IMR-90 (cell line): ENCODE measurements at regions not wholly inside any gene's neighbourhood (a gene's known extent, or its start where the extent isn't known, plus 50 kb on each side); places are given as distances from the start of the nearest gene placed in this dataset.

Source experiments
- ATAC-seq: fragments of 200-7000 bp; cut with Tn5 transposase; 2 replicates; pipeline ENCODE4 v1.9.1; 2020; ENCODE audit warnings: low read depth, mild to moderate bottlenecking, moderate library complexity
- BruUV-seq: library from RNA; stranded (reverse); fragments of 400-500 nt; replicated peaks from 2 replicates; lab custom pipeline; 2021; lab: Mats Ljungman, UMichigan
- CTCF ChIA-PET: fragments of 300-600 bp; formaldehyde crosslinking; extraction: SDS; loops from one replicate; lab custom pipeline; 2021; ENCODE audit warnings: antibody characterized with exemption; lab: Yijun Ruan, JAX
- POLR2A ChIA-PET: fragments of 300-600 bp; sonication (Branson Sonifier 250); formaldehyde crosslinking; loops from one replicate; lab custom pipeline; 2022; ENCODE audit warnings: antibody characterized with exemption; ENCODE audit not compliant: unreplicated experiment; lab: Charles Lee
- DNase-seq: peaks from one replicate; pipeline ENCODE4 v3.0.0; 2013
- H2AFZ ChIP-seq: replicated peaks from 2 replicates; pipeline ENCODE3; 2013; ENCODE audit warnings: low read length, mild to moderate bottlenecking; ENCODE audit not compliant: poor library complexity
- H2AK5ac ChIP-seq: 2 replicates; pipeline ENCODE4 v1.6.1; 2013; ENCODE audit warnings: low read depth, low read length, inconsistent platforms
- H2AK9ac ChIP-seq: replicated peaks from 2 replicates; pipeline ENCODE3; 2013; ENCODE audit warnings: mild to moderate bottlenecking, low read depth, low read length, moderate library complexity; ENCODE audit not compliant: poor library complexity
- H2BK120ac ChIP-seq: 2 replicates; pipeline ENCODE4 v1.6.1; 2013; ENCODE audit warnings: low read depth, low read length, inconsistent platforms
- H2BK15ac ChIP-seq: 3 replicates; pipeline ENCODE4 v1.6.1; 2013; ENCODE audit warnings: low read depth, low read length, inconsistent platforms
- H2BK20ac ChIP-seq: 2 replicates; pipeline ENCODE4 v1.6.1; 2013; ENCODE audit warnings: low read depth, mild to moderate bottlenecking, inconsistent platforms, low read length, moderate library complexity
- H2BK5ac ChIP-seq: 2 replicates; pipeline ENCODE4 v1.6.1; 2013; ENCODE audit warnings: mild to moderate bottlenecking, low read depth, low read length, inconsistent platforms; ENCODE audit not compliant: poor library complexity, severe bottlenecking
- H3K14ac ChIP-seq: replicated peaks from 2 replicates; pipeline ENCODE4 v1.6.1; 2013; ENCODE audit warnings: low read depth, low read length, inconsistent platforms
- H3K18ac ChIP-seq: 2 replicates; pipeline ENCODE4 v1.6.1; 2013; ENCODE audit warnings: low read depth, low read length, control low read depth
- H3K23ac ChIP-seq: 2 replicates; pipeline ENCODE4 v1.6.1; 2013; ENCODE audit warnings: low read depth, low read length, inconsistent platforms
- H3K27ac ChIP-seq: 2 replicates; pipeline ENCODE4 v1.5.1; 2013; ENCODE audit warnings: mild to moderate bottlenecking, control low read depth, low read length; ENCODE audit not compliant: insufficient read depth
- H3K27me3 ChIP-seq: 2 replicates; pipeline ENCODE4 v1.6.1; 2013; ENCODE audit warnings: low read length; ENCODE audit not compliant: control insufficient read depth, insufficient read depth
- H3K36me3 ChIP-seq: 2 replicates; pipeline ENCODE4 v1.6.1; 2013; ENCODE audit warnings: low read length, mixed read lengths; ENCODE audit not compliant: control insufficient read depth, insufficient read depth
- H3K4ac ChIP-seq: 2 replicates; pipeline ENCODE4 v1.6.1; 2013; ENCODE audit warnings: low read depth, low read length, inconsistent platforms
- H3K4me1 ChIP-seq: 2 replicates; pipeline ENCODE4 v1.6.1; 2013; ENCODE audit warnings: low read length, mixed read lengths; ENCODE audit not compliant: control insufficient read depth, insufficient read depth
- H3K4me2 ChIP-seq: 2 replicates; pipeline ENCODE4 v1.6.1; 2013; ENCODE audit warnings: low read depth, mild to moderate bottlenecking, control low read depth, low read length, moderate library complexity
- H3K4me3 ChIP-seq: 2 replicates; pipeline ENCODE4 v1.5.1; 2013; ENCODE audit warnings: low read depth, mild to moderate bottlenecking, control low read depth, low read length, moderate library complexity; ENCODE audit not compliant: insufficient read depth
- H3K56ac ChIP-seq: 2 replicates; pipeline ENCODE4 v1.6.1; 2013; ENCODE audit warnings: low read length, inconsistent platforms; ENCODE audit not compliant: insufficient read depth; ENCODE audit errors: extremely low read depth
- H3K79me1 ChIP-seq, 2 experiments: 2 replicates each; pipeline ENCODE4 v1.6.1; 2013; ENCODE audit warnings: low read length in 2 of 2, inconsistent platforms in 1 of 2, low read depth in 1 of 2
- H3K9ac ChIP-seq: 2 replicates; pipeline ENCODE4 v1.6.1; 2013; ENCODE audit warnings: low read depth, low read length, control low read depth
- H3K9me1 ChIP-seq: 2 replicates; pipeline ENCODE4 v1.6.1; 2013; ENCODE audit warnings: low read length, inconsistent platforms; ENCODE audit not compliant: insufficient read depth
- H3K9me3 ChIP-seq: 2 replicates; pipeline ENCODE4 v1.6.1; 2013; ENCODE audit warnings: low read length; ENCODE audit not compliant: control insufficient read depth, insufficient read depth
- H4K20me1 ChIP-seq: 2 replicates; pipeline ENCODE4 v1.6.1; 2013; ENCODE audit warnings: low read length, inconsistent platforms; ENCODE audit not compliant: insufficient read depth
- H4K5ac ChIP-seq: 2 replicates; pipeline ENCODE4 v1.6.1; 2013; ENCODE audit warnings: mild to moderate bottlenecking, low read depth, low read length, control low read depth
- H4K8ac ChIP-seq, 2 experiments: 2 replicates each; pipeline ENCODE4 v1.6.1; 2013; ENCODE audit warnings: low read depth in 2 of 2, low read length in 2 of 2, control low read depth in 1 of 2, inconsistent platforms in 1 of 2
- H4K91ac ChIP-seq: 2 replicates; pipeline ENCODE4 v1.6.1; 2013; ENCODE audit warnings: low read depth, low read length, inconsistent platforms; ENCODE audit not compliant: insufficient read depth
- MAFK ChIP-seq: IDR thresholded peaks from 2 replicates; pipeline ENCODE4 v1.6.1; 2012; ENCODE audit warnings: low read depth, low read length, improper control_type of control experiment
- MAZ ChIP-seq: IDR thresholded peaks from 2 replicates; pipeline ENCODE4 v1.6.1; 2012; ENCODE audit warnings: low read depth, mild to moderate bottlenecking, low read length, improper control_type of control experiment, moderate library complexity, borderline replicate concordance
- NFE2L2 ChIP-seq: fragments of 150-350 bp; IDR thresholded peaks from 2 replicates; pipeline ENCODE4 v1.6.1; 2016; ENCODE audit warnings: low read depth, mild to moderate bottlenecking, low read length
- RAD21 ChIP-seq: IDR thresholded peaks from 2 replicates; pipeline ENCODE4 v1.6.1; 2012; ENCODE audit warnings: low read length, improper control_type of control experiment
- WGBS, 2 experiments: methylation state at CpG; one replicate each; pipeline versions ENCODE4 v1.1.5 to v1.1.7; 2013; ENCODE audit warnings: missing lambda C conversion rate in 2 of 2; ENCODE audit not compliant: insufficient read length in 1 of 2; ENCODE audit errors: extremely low coverage in 2 of 2; 5-methylcytosine and 5-hydroxymethylcytosine counted together
- dilution Hi-C: fragments of 300-500 bp; cut with HindIII; formaldehyde crosslinking; loops from one replicate; pipeline ENCODE4 v1.14.3; 2018; ENCODE audit warnings: low sequenced_read_pairs; ENCODE audit not compliant: unreplicated experiment
- in situ Hi-C: fragments of 300-500 bp; cut with MboI; formaldehyde crosslinking; loops from 3 replicates; pipeline ENCODE4 v1.14.3; 2019; ENCODE audit warnings: low sequenced_read_pairs, inconsistent platforms, mixed read lengths
- intact Hi-C: fragments of 100-400 bp; cut with micrococcal nuclease; formaldehyde crosslinking; loops from 2 replicates; pipeline ENCODE4 v1.10.0; 2022

GRCh38 chr12:92036061-92036620 lies 109.5 kb downstream of the BTG1 start:
- Histone ChIP-seq H2AK9ac (no peak overlapping the region), H3K14ac (peak overlapping the region; percentile 71; the same call in 1 of the 2 replicates), H2AFZ (no peak overlapping the region), H4K20me1 (no peaks in the 10 kb centered on the region), H3K27ac (no peak overlapping the region), H3K27me3 (no peaks in the 10 kb centered on the region), H4K5ac (peak overlapping the region; percentile 49; the same call in 1 of the 2 replicates), H3K4me1 (peaks cover 4% of the 10 kb centered on the region), H3K4me3 (no peak overlapping the region), H2BK20ac (peak overlapping the region; percentile 27), H3K4ac (peak overlapping the region; percentile 34; the same call in 1 of the 2 replicates), H4K8ac (peak overlapping the region in 1 of 2 experiments; percentile 26; a peak in 1 of 4 replicates), H2BK5ac (no peak overlapping the region), H3K36me3 (no peaks in the 10 kb centered on the region), H2BK15ac (peak overlapping the region; percentile 89; the same call in 2 of the 3 replicates), H3K9me3 (no peaks in the 10 kb centered on the region), H3K23ac (peak overlapping the region; percentile 62; the same call in 1 of the 2 replicates), H2AK5ac (peak overlapping the region; percentile 41; the same call in 1 of the 2 replicates), H3K9me1 (peaks cover 6% of the 10 kb centered on the region; the same call in 1 of the 2 replicates), H3K79me1 (peaks cover 0 to 3% of the 10 kb centered on the region in 2 experiments; a peak in 1 of 4 replicates), H3K56ac (no peak overlapping the region), H3K18ac (peak overlapping the region; percentile 57; the same call in 1 of the 2 replicates), H4K91ac (peak overlapping the region; percentile 75; the same call in 1 of the 2 replicates), H2BK120ac (peak overlapping the region; percentile 74), H3K4me2 (no peak overlapping the region), H3K9ac (no peak overlapping the region)
- CTCF ChIA-PET = no interaction called here
- BruUV-seq = no TSS peak
- POLR2A ChIA-PET = no interaction called here
- 67% methylated on average over 1 of the region's 7 CpGs; no CpG with 5 or more reads in 1 of the 2 experiments for WGBS, 2 experiments
- no peak for DNase-seq
- in situ Hi-C loops (no loop called here), intact Hi-C loops (no loop called here), dilution Hi-C loops (no loop called here)
- ATAC-seq = no peak
- TF ChIP-seq NFE2L2 = no peak
- no peak for TF ChIP-seq MAZ
- no peak for TF ChIP-seq MAFK
- no peak for TF ChIP-seq RAD21
